ENCODE measurements at regions not wholly inside any gene's neighbourhood (a gene's known extent, or its start where the extent isn't known, plus 50 kb on each side); places are given as distances from the start of the nearest gene placed in this dataset.

- Histone ChIP-seq H4K8ac (replicated peaks; ENCODE audit: insufficient read length, low read depth, low read length) (no peak overlapping the region), H2BK15ac (ENCODE audit: low read depth, low read length) (no peak overlapping the region), H2BK5ac (ENCODE audit: insufficient read length, low read length) (no peak overlapping the region), H2AFZ (ENCODE audit: low read length) (no peak overlapping the region), H2AK5ac (ENCODE audit: insufficient read length, low read length) (no peak overlapping the region), H3K27me3 (ENCODE audit: insufficient read depth, low read length) (no peaks in the 10 kb centered on the region), H3K4ac (ENCODE audit: low read depth, low read length) (no peak overlapping the region), H3K79me1 (ENCODE audit: insufficient read depth, low read depth, low read length, poor library complexity, severe bottlenecking) (no peaks in the 10 kb centered on the region), H3K14ac (ENCODE audit: insufficient read depth, low read length) (no peak overlapping the region), H3K56ac (ENCODE audit: insufficient read length, low read depth, low read length) (no peak overlapping the region), H3K27ac (ENCODE audit: insufficient read length, low read depth, low read length) (no peak overlapping the region), H3K4me1 (ENCODE audit: insufficient read depth, low read length) (no peaks in the 10 kb centered on the region), H3K4me2 (ENCODE audit: insufficient read depth, insufficient read length, low read length) (no peak overlapping the region), H4K20me1 (ENCODE audit: control insufficient read depth, insufficient read depth, insufficient read length) (no peaks in the 10 kb centered on the region), H2BK12ac (ENCODE audit: insufficient read length, low read depth, low read length) (no peak overlapping the region), H3K9me3 (ENCODE audit: control insufficient read depth, low read depth, low read length) (no peaks in the 10 kb centered on the region), H2BK20ac (ENCODE audit: low read depth, low read length, poor library complexity, severe bottlenecking) (no peak overlapping the region), H3T11ph (ENCODE audit: low read length) (no peak overlapping the region), H3K23me2 (ENCODE audit: insufficient read length, low read depth, low read length, poor library complexity, severe bottlenecking) (no peaks in the 10 kb centered on the region), H4K91ac (ENCODE audit: insufficient read length, low read depth, low read length) (no peak overlapping the region), H3K9ac (ENCODE audit: extremely low read depth, insufficient read length, low read length) (no peak overlapping the region), H3K79me2 (ENCODE audit: insufficient read depth, low read length) (no peaks in the 10 kb centered on the region), H4K5ac (ENCODE audit: insufficient read length, low read depth, low read length) (no peak overlapping the region), H2BK120ac (ENCODE audit: low read depth, low read length, poor library complexity, severe bottlenecking) (no peak overlapping the region), H3K18ac (ENCODE audit: insufficient read length, low read depth, low read length) (no peak overlapping the region), H3K23ac (ENCODE audit: insufficient read length, low read depth, low read length) (no peak overlapping the region)
- H3K4me3 Mint-ChIP-seq: no peak overlapping the region
- H3K27ac Mint-ChIP-seq: no peak overlapping the region
- no CpG with 5 or more reads among the region's 1 CpG for WGBS (ENCODE audit: extremely low coverage, insufficient read length, low lambda C conversion rate)
- no peak for DNase-seq
- H3K36me3 Mint-ChIP-seq (ENCODE audit: insufficient read depth in 1 of 3, low read depth in 3 of 3): no peaks in the 10 kb centered on the region
- TF ChIP-seq CTCF (conservative IDR thresholded peaks at IDR 0.05): no peak
- peaks cover 4 to 7% of the 10 kb centered on the region in 2 experiments for H3K4me1 Mint-ChIP-seq
- no peaks in the 10 kb centered on the region for H3K9me3 Mint-ChIP-seq
- H3K27me3 Mint-ChIP-seq (ENCODE audit: low read depth): no peaks in the 10 kb centered on the region; the same call in 1 of the 2 replicates
Observed at GRCh38 chr11:111098091-111098490, 147.4 kb upstream of the POU2AF2 start.
